ENCODE measurements at regions not wholly inside any gene's neighbourhood (a gene's known extent, or its start where the extent isn't known, plus 50 kb on each side); places are given as distances from the start of the nearest gene placed in this dataset.

- H3K27me3 ChIP-seq (ENCODE audit: control insufficient read depth in 1 of 2, insufficient read depth in 2 of 2, low read length in 2 of 2): no peaks in the 10 kb centered on the region
- intact Hi-C loops (cut with micrococcal nuclease; ENCODE audit: unreplicated experiment) (no loop called here), in situ Hi-C loops (cut with HindIII; ENCODE audit: extremely low pct_ligation_motif_present, low pct_unique_long_range_greater_than_20kb) (no loop called here)
- no peak overlapping the region for H2AFZ ChIP-seq (ENCODE audit: low read length)
- WGBS (ENCODE audit: low lambda C conversion rate): 0% methylated on average over 1 of the region's 1 CpG
- no peak for TF ChIP-seq XBP1 (CRISPR knock-in tag; IDR thresholded peaks at IDR 0.05)
- no peak for TF ChIP-seq ZSCAN9 (CRISPR knock-in tag; IDR thresholded peaks at IDR 0.05; ENCODE audit: borderline replicate concordance)
- no peak for TF ChIP-seq NR1H2 (CRISPR knock-in tag; IDR thresholded peaks at IDR 0.05; ENCODE audit: borderline replicate concordance, low read depth)
- no peak for TF ChIP-seq CBX2 (IDR thresholded peaks at IDR 0.05; ENCODE audit: low read depth, low read length)
- TF ChIP-seq CBX2 (CRISPR knock-in tag; IDR thresholded peaks at IDR 0.05; ENCODE audit: low read depth): no peak
- no peak for TF ChIP-seq NFAT5 (CRISPR knock-in tag; IDR thresholded peaks at IDR 0.05)
- TF ChIP-seq ZNF24 (IDR thresholded peaks at IDR 0.05): no peak
- TF ChIP-seq ZNF317 (CRISPR knock-in tag; IDR thresholded peaks at IDR 0.05): no peak
- no peak for TF ChIP-seq ZNF792 (CRISPR knock-in tag; IDR thresholded peaks at IDR 0.05)
- TF ChIP-seq MYC (CRISPR knock-in tag; IDR thresholded peaks at IDR 0.05; ENCODE audit: borderline replicate concordance): no peak
- no peak for TF ChIP-seq ZNF33B (CRISPR knock-in tag; IDR thresholded peaks at IDR 0.05)
- TF ChIP-seq NR2C2 (CRISPR knock-in tag; IDR thresholded peaks at IDR 0.05; ENCODE audit: borderline replicate concordance): no peak
- no peak for TF ChIP-seq ZNF562 (CRISPR knock-in tag; IDR thresholded peaks at IDR 0.05; ENCODE audit: borderline replicate concordance)
- TF ChIP-seq ZSCAN29 (CRISPR knock-in tag; conservative IDR thresholded peaks at IDR 0.05): no peak
- no peak for TF ChIP-seq MIXL1 (CRISPR knock-in tag; IDR thresholded peaks at IDR 0.05)
- ChIA-PET CTCF (ENCODE audit: low intra/inter-chr PET ratio, low total read pairs) (no interaction called here), POLR2A (no interaction called here)
- H3K4me1 ChIP-seq (ENCODE audit: insufficient read depth, low read length): no peaks in the 10 kb centered on the region
- FAIRE-seq (no peak), DNase-seq (ENCODE audit: low spot score) (no peak), ATAC-seq (no peak)
- no peak overlapping the region for H3K27ac ChIP-seq (ENCODE audit: extremely low read length, insufficient read depth, low read length)
- H3K4me3 ChIP-seq (replicated peaks in 1 of 3; ENCODE audit: insufficient read depth in 1 of 3, low read depth in 2 of 3, low read length in 3 of 3): no peak overlapping the region
- no TSS peak for BruUV-seq (replicated peaks)
- H3K79me2 ChIP-seq (ENCODE audit: insufficient read depth, low read length): no peaks in the 10 kb centered on the region
- H3K4me2 ChIP-seq (ENCODE audit: low read depth, low read length): no peak overlapping the region
- no peaks in the 10 kb centered on the region for H4K20me1 ChIP-seq (ENCODE audit: insufficient read depth, low read length)
- H3K9me3 ChIP-seq (ENCODE audit: low read length): peaks cover 23% of the 10 kb centered on the region
- no peak overlapping the region for H3K9ac ChIP-seq (ENCODE audit: insufficient read depth, low read depth, low read length)
- no peaks in the 10 kb centered on the region for H3K36me3 ChIP-seq (replicated peaks in 1 of 2; ENCODE audit: control insufficient read depth in 1 of 2, insufficient read depth in 2 of 2, low read length in 2 of 2)
These were observed 835.9 kb upstream of the ZNF608 start for GRCh38 chr5:125582352-125582751.

Measured in HepG2 (cell line).